Loucy (cell line): ENCODE measurements at regions not wholly inside any gene's neighbourhood (a gene's known extent, or its start where the extent isn't known, plus 50 kb on each side); places are given as distances from the start of the nearest gene placed in this dataset.
"Not testable (repeated sequence)": the region's sequence is repeated elsewhere in the genome, so short reads cannot be mapped to it uniquely, and the experiment has no call there.

Experiments used
- EZH2phosphoT487 ChIP-seq: fragments of 200-600 bp; IDR thresholded peaks from 2 replicates; pipeline ENCODE4 v1.6.1; 2018; ENCODE audit warnings: antibody characterized with exemption, mild to moderate bottlenecking, moderate library complexity, borderline replicate concordance
- TF ChIP-seq, protein P1 (sequence below): fragments of 200-600 bp; sonication (generic); conservative IDR thresholded peaks from 2 replicates; pipeline ENCODE4 v1.5.1; 2014; ENCODE audit warnings: mild to moderate bottlenecking, antibody characterized with exemption, low read length

GRCh38 chr1:83163879-83164475, 835.0 kb downstream of the TTLL7 start:
- TF ChIP-seq, protein P1, sequence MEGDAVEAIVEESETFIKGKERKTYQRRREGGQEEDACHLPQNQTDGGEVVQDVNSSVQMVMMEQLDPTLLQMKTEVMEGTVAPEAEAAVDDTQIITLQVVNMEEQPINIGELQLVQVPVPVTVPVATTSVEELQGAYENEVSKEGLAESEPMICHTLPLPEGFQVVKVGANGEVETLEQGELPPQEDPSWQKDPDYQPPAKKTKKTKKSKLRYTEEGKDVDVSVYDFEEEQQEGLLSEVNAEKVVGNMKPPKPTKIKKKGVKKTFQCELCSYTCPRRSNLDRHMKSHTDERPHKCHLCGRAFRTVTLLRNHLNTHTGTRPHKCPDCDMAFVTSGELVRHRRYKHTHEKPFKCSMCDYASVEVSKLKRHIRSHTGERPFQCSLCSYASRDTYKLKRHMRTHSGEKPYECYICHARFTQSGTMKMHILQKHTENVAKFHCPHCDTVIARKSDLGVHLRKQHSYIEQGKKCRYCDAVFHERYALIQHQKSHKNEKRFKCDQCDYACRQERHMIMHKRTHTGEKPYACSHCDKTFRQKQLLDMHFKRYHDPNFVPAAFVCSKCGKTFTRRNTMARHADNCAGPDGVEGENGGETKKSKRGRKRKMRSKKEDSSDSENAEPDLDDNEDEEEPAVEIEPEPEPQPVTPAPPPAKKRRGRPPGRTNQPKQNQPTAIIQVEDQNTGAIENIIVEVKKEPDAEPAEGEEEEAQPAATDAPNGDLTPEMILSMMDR, result not testable (repeated sequence)
- not testable (repeated sequence) for TF ChIP-seq EZH2phosphoT487
